ENCODE measurements at regions not wholly inside any gene's neighbourhood (a gene's known extent, or its start where the extent isn't known, plus 50 kb on each side); places are given as distances from the start of the nearest gene placed in this dataset.

DNA sequence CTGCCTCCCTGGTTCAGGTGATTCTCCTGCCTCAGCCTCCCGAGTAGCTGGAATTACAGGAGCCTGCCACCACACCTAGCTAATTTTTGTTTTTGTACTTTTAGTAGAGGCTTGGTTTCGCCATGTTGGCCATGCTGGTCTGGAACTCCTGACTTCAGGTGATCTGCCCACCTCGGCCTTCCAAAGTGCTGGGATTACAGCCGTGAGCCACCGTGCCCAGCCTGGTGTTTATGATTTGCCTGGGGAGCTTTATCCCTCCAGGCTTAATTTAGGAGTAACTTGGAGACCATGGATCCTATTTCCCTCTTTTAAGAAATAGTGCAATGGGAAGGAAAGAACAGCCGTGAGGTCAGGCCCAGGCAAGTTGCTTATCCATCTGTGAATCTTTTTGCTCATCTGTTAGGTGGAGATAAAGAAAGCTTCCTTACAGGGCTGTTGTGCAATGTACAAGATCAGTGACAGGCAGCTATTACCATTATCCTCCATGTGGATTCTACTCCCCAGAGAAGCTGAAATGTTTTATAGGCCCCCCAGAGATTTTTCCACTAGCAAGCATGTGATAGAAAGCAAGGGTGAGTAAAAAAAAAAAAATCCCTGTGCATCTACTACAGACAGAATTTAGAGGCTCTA lies 104.9 kb upstream of the MGAT5 start:
- no peak for DNase-seq (ENCODE audit: extremely low read depth, insufficient read length)
- H3K4me3 ChIP-seq (replicated peaks; ENCODE audit: low read depth, low read length), result no peak overlapping the region
- no peaks in the 10 kb centered on the region; the same call in none of the 2 replicates for H3K36me3 ChIP-seq (ENCODE audit: control insufficient read depth, insufficient read depth, low read length)
- no peak for TF ChIP-seq CTCF (IDR thresholded peaks at IDR 0.05; ENCODE audit: insufficient read depth, low read length, poor library complexity, severe bottlenecking)
- no peaks in the 10 kb centered on the region for H3K27me3 ChIP-seq (replicated peaks; ENCODE audit: control insufficient read depth, insufficient read depth, low read length)

DNA sequence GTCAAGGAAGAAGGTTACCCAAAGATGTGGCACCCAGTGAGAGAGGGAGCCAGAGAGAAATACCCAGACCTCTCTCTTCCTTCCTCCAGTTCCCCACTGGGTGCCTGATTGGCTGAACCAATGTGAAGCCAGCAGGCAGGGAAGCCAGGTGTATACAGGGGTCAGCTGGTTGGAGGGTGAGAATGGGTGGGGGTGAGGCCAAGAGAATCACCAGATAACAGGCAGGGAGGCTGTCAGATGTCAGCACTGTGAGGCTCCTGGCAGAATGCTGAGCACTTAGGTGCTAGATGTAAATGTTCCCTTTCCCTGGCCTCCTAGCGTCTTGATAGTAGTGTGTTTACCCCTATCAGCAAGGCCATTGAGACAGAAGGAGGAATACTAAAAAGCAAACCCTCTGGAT lies 104.0 kb upstream of the MGAT5 start:
- H3K36me3 ChIP-seq (ENCODE audit: control insufficient read depth, insufficient read depth, low read length), result no peaks in the 10 kb centered on the region; the same call in none of the 2 replicates
- H3K27me3 ChIP-seq (replicated peaks; ENCODE audit: control insufficient read depth, insufficient read depth, low read length), result no peaks in the 10 kb centered on the region
- DNase-seq (ENCODE audit: extremely low read depth, insufficient read length), result no peak
- H3K4me3 ChIP-seq (replicated peaks; ENCODE audit: low read depth, low read length), result no peak overlapping the region
- no peak for TF ChIP-seq CTCF (IDR thresholded peaks at IDR 0.05; ENCODE audit: insufficient read depth, low read length, poor library complexity, severe bottlenecking)

GRCh38 chr2:134150760-134151159 lies 103.1 kb upstream of the MGAT5 start:
- no peak for DNase-seq (ENCODE audit: extremely low read depth, insufficient read length)
- Histone ChIP-seq H3K36me3 (ENCODE audit: control insufficient read depth, insufficient read depth, low read length) (no peaks in the 10 kb centered on the region; the same call in none of the 2 replicates), H3K27me3 (replicated peaks; ENCODE audit: control insufficient read depth, insufficient read depth, low read length) (no peaks in the 10 kb centered on the region), H3K4me3 (replicated peaks; ENCODE audit: low read depth, low read length) (no peak overlapping the region)
- no peak for TF ChIP-seq CTCF (IDR thresholded peaks at IDR 0.05; ENCODE audit: insufficient read depth, low read length, poor library complexity, severe bottlenecking)

GRCh38 chr2:134152045-134153010 lies 101.5 kb upstream of the MGAT5 start:
- TF ChIP-seq CTCF (IDR thresholded peaks at IDR 0.05; ENCODE audit: insufficient read depth, low read length, poor library complexity, severe bottlenecking), result no peak

DNA sequence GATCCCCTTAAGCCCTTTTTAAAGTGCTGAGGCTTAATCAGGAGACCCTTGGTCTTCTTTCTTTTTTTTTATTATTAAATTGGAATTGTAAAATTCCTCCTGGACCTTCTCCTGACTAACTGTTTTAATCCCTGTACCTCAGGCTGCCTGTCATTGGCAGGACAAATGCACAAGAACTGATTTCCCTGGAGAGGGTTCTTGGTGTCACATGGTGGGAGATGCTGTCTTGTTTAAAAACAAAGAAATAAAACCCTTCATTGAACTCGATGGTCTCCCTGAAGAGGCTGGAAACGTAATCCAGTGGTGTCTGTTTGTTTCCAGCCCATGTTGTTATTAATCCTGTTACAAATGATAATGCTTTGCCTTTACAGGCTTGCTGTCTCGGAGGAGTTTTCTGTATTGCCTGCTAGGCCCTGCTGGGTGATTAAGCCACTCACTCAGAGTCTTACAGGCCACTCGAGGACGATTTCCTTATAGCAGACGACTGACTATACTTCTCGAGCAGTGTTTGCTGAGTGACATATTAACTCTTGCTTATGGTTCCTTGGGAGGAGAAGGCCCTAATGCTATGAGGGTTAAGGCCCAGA lies 100.5 kb upstream of the MGAT5 start:
- H3K27me3 ChIP-seq (replicated peaks; ENCODE audit: control insufficient read depth, insufficient read depth, low read length), result no peaks in the 10 kb centered on the region
- H3K4me3 ChIP-seq (replicated peaks; ENCODE audit: low read depth, low read length), result no peak overlapping the region
- peaks cover 3% of the 10 kb centered on the region for H3K36me3 ChIP-seq (ENCODE audit: control insufficient read depth, insufficient read depth, low read length)
- no peak for TF ChIP-seq CTCF (IDR thresholded peaks at IDR 0.05; ENCODE audit: insufficient read depth, low read length, poor library complexity, severe bottlenecking)
- DNase-seq (ENCODE audit: extremely low read depth, insufficient read length), result no peak

More at GRCh38 chr2:134152045-134153010, 101.5 kb upstream of the MGAT5 start:
- no peaks in the 10 kb centered on the region for H3K27me3 ChIP-seq (replicated peaks; ENCODE audit: control insufficient read depth, insufficient read depth, low read length)
- no peak for DNase-seq (ENCODE audit: extremely low read depth, insufficient read length)
- H3K4me3 ChIP-seq (replicated peaks; ENCODE audit: low read depth, low read length), result no peak overlapping the region
- H3K36me3 ChIP-seq (ENCODE audit: control insufficient read depth, insufficient read depth, low read length), result peaks cover 2% of the 10 kb centered on the region
